Suprapubic skin (tissue), 4 donors: ENCODE measurements at regions not wholly inside any gene's neighbourhood (a gene's known extent, or its start where the extent isn't known, plus 50 kb on each side); places are given as distances from the start of the nearest gene placed in this dataset.
"Not testable (repeated sequence)": the region's sequence is repeated elsewhere in the genome, so short reads cannot be mapped to it uniquely, and the experiment has no call there.

Source experiments
- DNase-seq, 2 donors: peaks; one replicate each; pipeline ENCODE4 v3.0.0-alpha.2; 2019; ENCODE audit warnings: low spot score in 2 of 2
- H3K27ac ChIP-seq: fragments of 200-600 bp; sonication (generic); one replicate; pipeline ENCODE4 v1.5.1; 2019
- H3K27me3 ChIP-seq: fragments of 200-600 bp; sonication (generic); one replicate; pipeline ENCODE4 v1.5.1; 2019
- H3K36me3 ChIP-seq: fragments of 200-600 bp; sonication (generic); one replicate; pipeline ENCODE4 v1.5.1; 2019
- H3K4me1 ChIP-seq: fragments of 200-600 bp; sonication (generic); one replicate; pipeline ENCODE4 v1.5.1; 2019
- H3K4me3 ChIP-seq: fragments of 200-600 bp; sonication (generic); one replicate; pipeline ENCODE4 v1.5.1; 2019; ENCODE audit warnings: mild to moderate bottlenecking
- H3K9me3 ChIP-seq: fragments of 200-600 bp; sonication (generic); one replicate; pipeline ENCODE4 v1.5.1; 2019
- CTCF ChIP-seq, 2 donors: fragments of 200-600 bp in 1 of 2; fragments of 450-650 bp in 1 of 2; sonication (generic) in 1 of 2; IDR thresholded peaks; one replicate each; pipeline ENCODE4 v1.5.1; 2016 to 2019; ENCODE audit warnings: antibody characterized with exemption in 2 of 2, mild to moderate bottlenecking in 1 of 2, moderate library complexity in 1 of 2
- EP300 ChIP-seq: sonication (generic); formaldehyde crosslinking; IDR thresholded peaks from one replicate; pipeline ENCODE4 v1.6.1; 2017; ENCODE audit warnings: antibody characterized with exemption
- POLR2A ChIP-seq, 2 donors: fragments of 450-650 bp; IDR thresholded peaks; one replicate each; pipeline ENCODE4 v1.6.1; 2017; ENCODE audit warnings: antibody characterized with exemption in 2 of 2, mild to moderate bottlenecking in 2 of 2, moderate library complexity in 2 of 2
- POLR2AphosphoS5 ChIP-seq, 3 donors: sonication (generic); formaldehyde crosslinking; IDR thresholded peaks; one replicate each; pipeline ENCODE4 v1.6.1; 2017; ENCODE audit warnings: antibody characterized with exemption in 3 of 3
- WGBS: methylation state at CpG from one replicate; pipeline ENCODE4 v1.1.5; 2018; 5-methylcytosine and 5-hydroxymethylcytosine counted together

DNA sequence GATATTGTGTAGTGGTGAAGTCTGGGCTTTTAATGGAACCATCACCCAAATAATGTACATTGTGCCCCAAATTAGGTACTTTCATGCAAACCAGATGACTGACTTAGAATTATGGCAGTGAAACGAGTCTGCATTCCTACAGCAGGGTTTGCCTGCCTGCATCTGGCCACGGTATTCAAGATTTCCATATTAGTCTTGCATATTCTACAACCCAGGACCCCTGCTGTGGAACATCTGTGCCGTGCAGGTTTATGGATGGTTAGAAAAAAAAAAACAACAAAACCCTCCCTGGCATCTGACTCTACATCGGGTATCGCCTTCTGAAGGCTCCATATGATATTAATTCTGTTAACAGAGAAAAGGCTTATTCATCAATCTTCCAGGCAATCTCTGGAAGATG is 394.8 kb downstream of the DCDC2C start:
- no peaks in the 10 kb centered on the region for H3K9me3 ChIP-seq
- H3K27ac ChIP-seq, result no peak overlapping the region
- no peak for TF ChIP-seq EP300
- no peak for TF ChIP-seq CTCF (IDR thresholded peaks at IDR 0.05)
- TF ChIP-seq POLR2AphosphoS5 (IDR thresholded peaks at IDR 0.05), result no peak
- no peak for TF ChIP-seq POLR2A (IDR thresholded peaks at IDR 0.05)
- H3K27me3 ChIP-seq, result no peaks in the 10 kb centered on the region
- no peak for DNase-seq
- 53% methylated on average over 5 of the region's 5 CpGs for WGBS
- H3K4me1 ChIP-seq, result no peaks in the 10 kb centered on the region
- no peaks in the 10 kb centered on the region for H3K36me3 ChIP-seq
- H3K4me3 ChIP-seq, result no peak overlapping the region

DNA sequence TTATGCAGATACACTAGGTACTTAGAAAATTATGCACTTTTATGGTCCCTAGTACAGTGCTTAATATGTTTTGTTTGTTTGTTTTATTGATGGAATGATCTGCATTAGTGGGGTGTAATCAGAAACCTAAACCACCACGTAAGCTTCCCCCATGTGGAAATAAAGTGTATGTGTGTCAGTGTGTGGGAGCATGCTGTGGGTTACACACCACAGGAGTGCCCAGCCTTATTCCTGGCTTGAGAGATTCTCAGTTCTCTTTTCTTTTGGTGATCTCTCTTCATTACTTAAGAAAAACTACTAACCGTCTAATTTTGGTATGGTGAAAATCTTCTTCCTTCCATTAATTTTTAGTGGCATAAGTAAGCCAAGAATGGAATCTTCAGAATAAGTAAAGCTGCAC is 398.6 kb downstream of the DCDC2C start:
- TF ChIP-seq POLR2AphosphoS5 (IDR thresholded peaks at IDR 0.05), result no peak
- TF ChIP-seq CTCF (IDR thresholded peaks at IDR 0.05), result no peak
- no peak for TF ChIP-seq POLR2A (IDR thresholded peaks at IDR 0.05)
- no peak for TF ChIP-seq EP300
- WGBS, result 78% methylated on average over 2 of the region's 2 CpGs
- no peaks in the 10 kb centered on the region for H3K4me1 ChIP-seq

DNA sequence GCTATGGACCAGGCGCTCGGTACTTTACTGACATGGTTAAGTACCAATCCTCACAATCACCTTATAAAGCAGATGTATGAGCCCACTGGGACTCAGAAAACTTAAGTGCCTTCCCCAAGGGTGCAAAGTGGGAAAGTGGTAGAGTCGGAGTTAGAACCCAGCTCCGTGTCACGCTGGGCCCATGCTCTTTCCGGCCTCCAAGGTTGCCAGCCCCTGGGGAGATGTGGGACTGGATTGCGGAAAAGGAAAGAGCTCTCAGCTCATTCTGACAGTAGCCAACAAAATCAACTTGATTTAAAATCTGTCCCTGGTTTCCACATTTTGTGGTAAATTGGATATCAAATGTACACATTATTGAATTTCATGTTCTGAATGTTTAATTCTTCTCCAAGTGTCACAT is 403.8 kb downstream of the DCDC2C start:
- TF ChIP-seq POLR2A (IDR thresholded peaks at IDR 0.05), result no peak
- 76% methylated on average over 7 of the region's 7 CpGs for WGBS
- DNase-seq, result no peak
- Histone ChIP-seq H3K36me3 (no peaks in the 10 kb centered on the region), H3K4me3 (no peak overlapping the region), H3K9me3 (peaks cover 3% of the 10 kb centered on the region), H3K4me1 (no peaks in the 10 kb centered on the region), H3K27ac (no peak overlapping the region), H3K27me3 (no peaks in the 10 kb centered on the region)

More for the DNA sequence above, 398.6 kb downstream of the DCDC2C start:
- Histone ChIP-seq H3K27me3 (no peaks in the 10 kb centered on the region), H3K27ac (no peak overlapping the region), H3K36me3 (no peaks in the 10 kb centered on the region), H3K4me3 (no peak overlapping the region), H3K9me3 (peaks cover 3% of the 10 kb centered on the region)
- no peak for DNase-seq

- no peak for DNase-seq
- 68% methylated on average over 4 of the region's 4 CpGs for WGBS
Observed at GRCh38 chr2:4110273-4110672, 406.9 kb downstream of the DCDC2C start.

DNA sequence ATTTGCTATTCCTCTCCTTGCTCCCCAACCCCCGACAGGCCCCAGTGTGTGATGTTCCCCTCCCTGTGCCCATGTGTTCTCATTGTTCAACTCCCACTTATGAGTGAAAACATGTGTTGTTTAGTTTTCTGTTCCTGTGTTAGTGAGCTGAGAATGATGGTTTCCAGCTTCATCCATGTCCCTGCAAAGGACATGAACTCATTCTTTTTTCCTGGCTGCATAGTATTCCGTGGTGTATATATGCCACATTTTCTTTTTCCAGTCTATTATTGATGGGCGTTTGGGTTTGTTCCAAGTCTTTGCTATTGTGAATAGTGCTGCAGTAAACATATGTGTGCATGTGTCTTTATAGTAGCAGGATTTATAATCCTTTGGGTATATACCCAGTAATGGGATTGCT is 412.1 kb downstream of the DCDC2C start:
- H3K27ac ChIP-seq, DNase-seq, H3K36me3 ChIP-seq, H3K27me3 ChIP-seq, H3K4me3 ChIP-seq, H3K4me1 ChIP-seq: not testable (repeated sequence)
- 82% methylated on average over 3 of the region's 3 CpGs for WGBS
- peaks cover 15% of the 10 kb centered on the region for H3K9me3 ChIP-seq

More at GRCh38 chr2:4110273-4110672, 406.9 kb downstream of the DCDC2C start:
- Histone ChIP-seq H3K9me3 (no peaks in the 10 kb centered on the region), H3K4me3 (no peak overlapping the region), H3K4me1 (no peaks in the 10 kb centered on the region), H3K27ac (no peak overlapping the region), H3K27me3 (no peaks in the 10 kb centered on the region), H3K36me3 (no peaks in the 10 kb centered on the region)
- TF ChIP-seq POLR2AphosphoS5 (IDR thresholded peaks at IDR 0.05) (no peak), POLR2A (IDR thresholded peaks at IDR 0.05) (no peak), EP300 (no peak), CTCF (IDR thresholded peaks at IDR 0.05) (no peak)

DNA sequence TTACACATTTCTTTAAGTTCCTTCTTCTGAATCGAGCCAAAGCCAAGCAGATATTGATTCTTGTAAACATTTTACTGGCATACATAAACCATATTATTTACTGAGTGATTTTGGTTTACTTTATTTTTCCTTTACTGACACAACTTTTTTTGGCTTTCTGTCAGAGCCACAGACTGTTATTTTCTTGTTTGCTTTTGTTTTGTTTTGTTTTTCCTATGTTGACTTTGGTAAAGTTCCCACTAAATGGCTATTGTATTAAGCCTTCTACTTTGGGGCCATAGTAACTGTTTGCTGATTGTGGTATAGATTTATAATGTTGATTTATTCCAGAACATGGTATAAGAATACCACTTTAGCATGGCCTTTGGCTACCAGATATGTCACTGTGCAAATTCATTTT is 419.4 kb downstream of the DCDC2C start:
- Histone ChIP-seq H3K4me1 (no peaks in the 10 kb centered on the region), H3K36me3 (no peaks in the 10 kb centered on the region), H3K9me3 (peaks cover 13% of the 10 kb centered on the region), H3K27me3 (no peaks in the 10 kb centered on the region), H3K27ac (no peak overlapping the region), H3K4me3 (no peak overlapping the region)
- DNase-seq, result no peak
- TF ChIP-seq POLR2AphosphoS5 (IDR thresholded peaks at IDR 0.05) (no peak), CTCF (IDR thresholded peaks at IDR 0.05) (no peak), POLR2A (IDR thresholded peaks at IDR 0.05) (no peak), EP300 (no peak)
- WGBS, result 58% methylated on average over 1 of the region's 1 CpG
